ENCODE measurements at regions not wholly inside any gene's neighbourhood (a gene's known extent, or its start where the extent isn't known, plus 50 kb on each side); places are given as distances from the start of the nearest gene placed in this dataset.

DNA sequence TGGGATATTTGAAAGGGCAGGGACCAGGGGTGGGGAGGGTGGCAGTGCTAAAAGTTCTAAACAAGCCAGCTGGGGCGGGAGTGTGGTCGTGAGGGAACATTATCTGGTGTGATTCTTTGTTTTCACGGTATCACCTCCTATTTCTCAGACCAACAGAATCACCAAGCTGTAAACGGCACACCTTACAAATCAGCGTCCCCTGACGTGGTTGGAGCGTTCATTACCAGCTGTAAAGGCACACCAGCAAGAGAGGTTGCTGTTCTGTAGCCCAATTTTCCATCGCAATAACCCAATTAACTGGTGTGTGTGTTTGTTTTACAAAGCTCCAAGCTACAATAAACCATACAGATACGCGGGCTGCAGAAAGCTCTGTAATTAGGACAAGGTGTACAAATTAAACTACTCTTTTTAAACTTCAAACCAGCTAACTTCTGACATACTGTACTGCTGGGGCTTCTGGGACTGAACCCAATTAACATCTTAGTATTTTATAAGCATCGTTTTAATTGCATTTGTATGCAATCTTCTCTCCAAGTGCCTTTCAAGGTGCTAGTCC, 303.6 kb upstream of the CLINT1 start:
- H3K4me2 ChIP-seq (replicated peaks; ENCODE audit: extremely low read depth, low read length, poor library complexity, severe bottlenecking), result no peak overlapping the region
- no peaks in the 10 kb centered on the region for H4K20me1 ChIP-seq (ENCODE audit: insufficient read depth, low read length)
- no peak overlapping the region for H3K9ac ChIP-seq (ENCODE audit: insufficient read depth, low read length, poor library complexity, severe bottlenecking)
- peaks cover 0 to 2% (median 0%) of the 10 kb centered on the region in 7 donors for H3K9me3 Mint-ChIP-seq
- intact Hi-C loops (cut with micrococcal nuclease), result no loop called here
- H3K4me1 ChIP-seq (ENCODE audit: control insufficient read depth in 1 of 2, insufficient read depth in 2 of 2, low read length in 2 of 2), result no peaks in the 10 kb centered on the region
- H3K9me3 ChIP-seq (replicated peaks in 1 of 2; ENCODE audit: control insufficient read depth in 1 of 2, insufficient read depth in 1 of 2, low read length in 2 of 2), result no peaks in the 10 kb centered on the region
- no peak overlapping the region for H3K4me3 Mint-ChIP-seq
- WGBS (ENCODE audit: insufficient coverage), result 93% methylated on average over 4 of the region's 11 CpGs
- no peaks in the 10 kb centered on the region for H3K27me3 ChIP-seq (ENCODE audit: control insufficient read depth in 2 of 2, insufficient read depth in 2 of 2, low read length in 2 of 2)
- no peak overlapping the region for H3K27ac ChIP-seq (ENCODE audit: low read depth in 1 of 2, low read length in 2 of 2)
- no peak overlapping the region for H3K27ac Mint-ChIP-seq
- H3K36me3 ChIP-seq (replicated peaks in 1 of 2; ENCODE audit: control insufficient read depth in 1 of 2, insufficient read depth in 2 of 2, low read length in 2 of 2), result no peaks in the 10 kb centered on the region
- TF ChIP-seq, protein P1, sequence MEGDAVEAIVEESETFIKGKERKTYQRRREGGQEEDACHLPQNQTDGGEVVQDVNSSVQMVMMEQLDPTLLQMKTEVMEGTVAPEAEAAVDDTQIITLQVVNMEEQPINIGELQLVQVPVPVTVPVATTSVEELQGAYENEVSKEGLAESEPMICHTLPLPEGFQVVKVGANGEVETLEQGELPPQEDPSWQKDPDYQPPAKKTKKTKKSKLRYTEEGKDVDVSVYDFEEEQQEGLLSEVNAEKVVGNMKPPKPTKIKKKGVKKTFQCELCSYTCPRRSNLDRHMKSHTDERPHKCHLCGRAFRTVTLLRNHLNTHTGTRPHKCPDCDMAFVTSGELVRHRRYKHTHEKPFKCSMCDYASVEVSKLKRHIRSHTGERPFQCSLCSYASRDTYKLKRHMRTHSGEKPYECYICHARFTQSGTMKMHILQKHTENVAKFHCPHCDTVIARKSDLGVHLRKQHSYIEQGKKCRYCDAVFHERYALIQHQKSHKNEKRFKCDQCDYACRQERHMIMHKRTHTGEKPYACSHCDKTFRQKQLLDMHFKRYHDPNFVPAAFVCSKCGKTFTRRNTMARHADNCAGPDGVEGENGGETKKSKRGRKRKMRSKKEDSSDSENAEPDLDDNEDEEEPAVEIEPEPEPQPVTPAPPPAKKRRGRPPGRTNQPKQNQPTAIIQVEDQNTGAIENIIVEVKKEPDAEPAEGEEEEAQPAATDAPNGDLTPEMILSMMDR (IDR thresholded peaks at IDR 0.05), result no peak
- H3K27me3 Mint-ChIP-seq (ENCODE audit: low read depth in 3 of 3), result peaks cover 2 to 5% (median 2%) of the 10 kb centered on the region in 3 donors
- no peak overlapping the region for H2AFZ ChIP-seq (ENCODE audit: insufficient read depth, low read depth, low read length, poor library complexity, severe bottlenecking)
- H3K4me1 Mint-ChIP-seq, result peaks cover 2% of the 10 kb centered on the region
- no peak overlapping the region for H3K4me3 ChIP-seq (replicated peaks in 1 of 3; ENCODE audit: low read depth in 2 of 3, low read length in 3 of 3)
- no peaks in the 10 kb centered on the region for H3K36me3 Mint-ChIP-seq
- H3K79me2 ChIP-seq (ENCODE audit: insufficient read depth, low read length), result no peaks in the 10 kb centered on the region
- DNase-seq, result no peak

DNA sequence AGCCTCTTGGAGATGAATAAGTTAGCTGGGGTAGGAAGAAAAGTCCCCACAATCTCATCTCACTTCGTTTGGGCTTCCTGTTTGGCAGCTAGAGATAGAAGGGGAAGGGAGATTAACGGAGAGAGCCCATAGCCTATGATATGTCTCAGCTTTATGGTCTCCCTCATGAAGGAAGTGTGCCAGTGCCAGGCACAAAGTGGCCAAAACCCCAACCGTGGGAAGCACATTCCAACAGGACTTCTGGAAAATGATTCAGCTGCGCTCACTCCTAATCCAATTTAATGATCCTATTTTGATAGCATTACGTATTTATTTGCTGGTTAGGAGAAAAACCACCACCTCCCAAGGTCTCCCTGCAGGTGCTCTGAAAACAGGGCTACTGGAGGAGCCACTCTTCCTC, 303.1 kb upstream of the CLINT1 start:
- no peak for DNase-seq
- Histone ChIP-seq H3K9ac (ENCODE audit: insufficient read depth, low read length, poor library complexity, severe bottlenecking) (no peak overlapping the region), H3K27me3 (ENCODE audit: control insufficient read depth in 2 of 2, insufficient read depth in 2 of 2, low read length in 2 of 2) (no peaks in the 10 kb centered on the region), H3K4me2 (replicated peaks; ENCODE audit: extremely low read depth, low read length, poor library complexity, severe bottlenecking) (no peak overlapping the region), H2AFZ (ENCODE audit: insufficient read depth, low read depth, low read length, poor library complexity, severe bottlenecking) (no peak overlapping the region), H3K4me3 (replicated peaks in 1 of 3; ENCODE audit: low read depth in 2 of 3, low read length in 3 of 3) (no peak overlapping the region), H3K79me2 (ENCODE audit: insufficient read depth, low read length) (no peaks in the 10 kb centered on the region), H3K9me3 (replicated peaks in 1 of 2; ENCODE audit: control insufficient read depth in 1 of 2, insufficient read depth in 1 of 2, low read length in 2 of 2) (no peaks in the 10 kb centered on the region), H3K36me3 (replicated peaks in 1 of 2; ENCODE audit: control insufficient read depth in 1 of 2, insufficient read depth in 2 of 2, low read length in 2 of 2) (no peaks in the 10 kb centered on the region), H3K4me1 (ENCODE audit: control insufficient read depth in 1 of 2, insufficient read depth in 2 of 2, low read length in 2 of 2) (no peaks in the 10 kb centered on the region), H3K27ac (ENCODE audit: low read depth in 1 of 2, low read length in 2 of 2) (no peak overlapping the region), H4K20me1 (ENCODE audit: insufficient read depth, low read length) (no peaks in the 10 kb centered on the region)
- Mint-ChIP-seq H3K9me3 (peaks cover 0 to 2% (median 0%) of the 10 kb centered on the region in 7 donors), H3K4me3 (no peak overlapping the region), H3K36me3 (no peaks in the 10 kb centered on the region), H3K27ac (no peak overlapping the region), H3K27me3 (ENCODE audit: low read depth in 3 of 3) (peaks cover 2 to 5% (median 3%) of the 10 kb centered on the region in 3 donors), H3K4me1 (peaks cover 2% of the 10 kb centered on the region)
- TF ChIP-seq, protein P1 (IDR thresholded peaks at IDR 0.05), result no peak
- 0% methylated on average over 1 of the region's 5 CpGs for WGBS (ENCODE audit: insufficient coverage)
- intact Hi-C loops (cut with micrococcal nuclease), result no loop called here
